Stomach (tissue), 4 donors: ENCODE measurements at regions not wholly inside any gene's neighbourhood (a gene's known extent, or its start where the extent isn't known, plus 50 kb on each side); places are given as distances from the start of the nearest gene placed in this dataset.

Source experiments
- EP300 ChIP-seq: sonication (generic); formaldehyde crosslinking; IDR thresholded peaks from one replicate; pipeline ENCODE4 v1.6.1; 2017; ENCODE audit warnings: antibody characterized with exemption
- POLR2AphosphoS5 ChIP-seq, 3 donors: sonication (generic); formaldehyde crosslinking; IDR thresholded peaks; one replicate each; pipeline ENCODE4 v1.6.1; 2016; ENCODE audit warnings: antibody characterized with exemption in 3 of 3

- TF ChIP-seq POLR2AphosphoS5 (IDR thresholded peaks at IDR 0.05) (no peak), EP300 (no peak)
These were observed 54.8 kb upstream of the FDX1 start for GRCh38 chr11:110374921-110375320.
